ENCODE measurements at regions not wholly inside any gene's neighbourhood (a gene's known extent, or its start where the extent isn't known, plus 50 kb on each side); places are given as distances from the start of the nearest gene placed in this dataset.
A peak's percentile ranks its signal among the peaks of the same experiment; 100 is the strongest.

GRCh38 chr9:86756576-86757381 lies 190.5 kb downstream of the GAS1 start:
- no peak for DNase-seq

GRCh38 chr9:86755561-86755941 lies 191.8 kb downstream of the GAS1 start:
- DNase-seq = no peak

- no peak for DNase-seq
Measured at GRCh38 chr9:86754581-86755560, 192.4 kb downstream of the GAS1 start.

GRCh38 chr9:86753836-86754235 lies 193.5 kb downstream of the GAS1 start:
- DNase-seq = no peak

- DNase-seq = no peak
Measured at GRCh38 chr9:86752733-86753132, 194.6 kb downstream of the GAS1 start.

- DNase-seq = no peak
Measured at GRCh38 chr9:86751956-86752355, 195.3 kb downstream of the GAS1 start.

GRCh38 chr9:86751207-86751606 lies 196.1 kb downstream of the GAS1 start:
- DNase-seq = no peak

GRCh38 chr9:86749894-86750255 lies 197.4 kb downstream of the GAS1 start:
- peak; percentile 20 for DNase-seq

- DNase-seq = no peak
Measured at GRCh38 chr9:86749161-86749893, 198.0 kb downstream of the GAS1 start.

GRCh38 chr9:86747711-86748110 lies 199.6 kb downstream of the GAS1 start:
- DNase-seq = no peak

GRCh38 chr9:86741311-86742208 lies 205.7 kb downstream of the GAS1 start:
- no peak for DNase-seq

GRCh38 chr9:86735772-86736458 lies 211.4 kb downstream of the GAS1 start:
- no peak for DNase-seq

- DNase-seq = no peak
Measured at GRCh38 chr9:86734771-86735170, 212.5 kb downstream of the GAS1 start.

GRCh38 chr9:86733929-86734328 lies 213.4 kb downstream of the GAS1 start:
- no peak for DNase-seq

GRCh38 chr9:86732514-86733171 lies 214.7 kb downstream of the GAS1 start:
- no peak for DNase-seq

- DNase-seq = no peak
Measured at GRCh38 chr9:86731511-86732063, 215.7 kb downstream of the GAS1 start.

GRCh38 chr9:86730163-86730928 lies 217.0 kb downstream of the GAS1 start:
- no peak for DNase-seq

- DNase-seq = no peak
Measured at GRCh38 chr9:86724529-86724928, 222.8 kb downstream of the GAS1 start.

- DNase-seq = no peak
Measured at GRCh38 chr9:86723346-86723745, 224.0 kb downstream of the GAS1 start.

- no peak for DNase-seq
Measured at GRCh38 chr9:86722706-86723075, 224.6 kb downstream of the GAS1 start.
